Kidney glomerular epithelial cell (primary cell): ENCODE measurements at regions not wholly inside any gene's neighbourhood (a gene's known extent, or its start where the extent isn't known, plus 50 kb on each side); places are given as distances from the start of the nearest gene placed in this dataset.

Source experiments
- DNase-seq: peaks from one replicate; lab custom pipeline; 2025; lab: John Stamatoyannopoulos, UW

GRCh38 chr1:239268007-239268406, 118.4 kb upstream of the CHRM3 start:
- DNase-seq = no peak

- no peak for DNase-seq
These were observed 122.6 kb upstream of the CHRM3 start for GRCh38 chr1:239263801-239264200.

GRCh38 chr1:239262538-239262937, 123.8 kb upstream of the CHRM3 start:
- DNase-seq = no peak

GRCh38 chr1:239261521-239261920, 124.8 kb upstream of the CHRM3 start:
- no peak for DNase-seq

DNA sequence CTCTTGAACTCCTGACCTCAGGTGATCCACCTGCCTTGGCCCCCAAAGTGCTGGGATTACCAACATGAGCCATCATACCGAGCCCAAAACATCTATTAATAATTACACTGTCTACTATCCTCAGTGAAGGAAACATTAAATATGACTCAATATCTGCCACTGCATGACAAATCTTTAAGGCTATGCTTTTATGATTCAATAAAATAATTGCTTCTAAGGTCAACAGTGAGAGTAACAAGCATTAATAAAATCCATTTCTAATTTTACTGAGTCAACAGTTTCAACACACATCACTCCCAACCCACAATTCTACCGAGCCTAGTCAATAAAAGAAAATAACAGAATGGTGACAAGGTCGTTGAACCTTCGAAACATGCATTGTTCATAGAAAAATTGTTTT, 125.5 kb upstream of the CHRM3 start:
- DNase-seq = no peak

GRCh38 chr1:239255628-239256160, 130.7 kb upstream of the CHRM3 start:
- no peak for DNase-seq

GRCh38 chr1:239254999-239255398, 131.4 kb upstream of the CHRM3 start:
- DNase-seq = no peak

- DNase-seq = no peak
These were observed 133.3 kb upstream of the CHRM3 start for GRCh38 chr1:239253032-239253431.

GRCh38 chr1:239250353-239251035, 135.9 kb upstream of the CHRM3 start:
- DNase-seq = no peak

DNA sequence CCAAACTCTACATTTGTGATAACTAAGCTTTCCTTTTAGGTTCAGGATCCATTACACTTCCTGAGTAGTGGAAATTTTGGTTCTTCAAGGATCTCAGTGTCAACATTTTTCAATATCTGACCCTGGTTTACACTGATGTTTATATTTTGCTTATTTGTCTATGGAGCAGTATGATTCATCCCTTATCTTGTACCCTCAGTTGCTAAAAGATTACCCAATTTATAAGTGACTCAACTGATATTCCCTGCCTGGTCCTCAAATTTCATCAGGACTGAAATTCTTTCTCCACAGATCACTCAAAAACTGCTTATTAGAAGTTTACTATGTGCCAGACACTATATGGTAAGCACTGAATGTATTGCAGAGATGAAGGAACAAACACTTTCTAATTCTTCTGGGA, 139.1 kb upstream of the CHRM3 start:
- DNase-seq = no peak

DNA sequence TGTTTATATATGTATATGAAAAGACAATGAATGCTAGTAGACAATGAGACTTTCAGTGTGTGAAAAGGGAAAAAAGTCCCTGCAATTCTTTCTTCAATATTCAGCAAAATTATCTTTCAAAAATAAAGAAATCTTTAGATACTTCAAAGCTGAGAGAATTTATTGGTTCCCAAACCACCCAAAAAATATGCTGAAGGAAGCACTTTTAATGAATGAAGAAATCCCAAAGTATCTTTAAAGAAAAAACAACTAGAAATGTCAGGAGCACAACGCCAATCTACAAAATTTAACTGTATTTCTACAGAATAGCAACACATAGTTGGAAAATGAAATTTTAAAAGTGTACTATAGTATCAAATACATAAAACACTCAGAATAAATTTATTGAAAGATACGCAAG, 142.3 kb upstream of the CHRM3 start:
- no peak for DNase-seq

DNA sequence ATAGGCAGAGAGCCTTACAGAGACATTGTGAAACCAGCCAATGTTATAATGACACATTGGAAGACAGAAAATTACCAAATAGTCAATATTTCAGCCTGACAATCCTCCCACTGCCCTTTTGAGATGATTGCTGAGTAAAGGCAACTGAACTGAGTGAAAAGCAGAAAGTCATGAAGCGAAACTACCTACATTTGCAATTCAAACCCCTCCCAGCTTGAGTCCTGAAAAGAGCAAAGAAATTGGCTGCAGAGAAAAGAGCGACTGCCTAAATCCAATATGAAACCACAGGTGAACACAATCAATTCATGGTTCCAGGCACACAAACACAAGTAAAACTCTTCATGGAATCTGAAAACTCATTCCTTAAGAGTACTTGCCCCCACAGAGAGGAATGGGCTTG, 143.4 kb upstream of the CHRM3 start:
- no peak for DNase-seq

DNA sequence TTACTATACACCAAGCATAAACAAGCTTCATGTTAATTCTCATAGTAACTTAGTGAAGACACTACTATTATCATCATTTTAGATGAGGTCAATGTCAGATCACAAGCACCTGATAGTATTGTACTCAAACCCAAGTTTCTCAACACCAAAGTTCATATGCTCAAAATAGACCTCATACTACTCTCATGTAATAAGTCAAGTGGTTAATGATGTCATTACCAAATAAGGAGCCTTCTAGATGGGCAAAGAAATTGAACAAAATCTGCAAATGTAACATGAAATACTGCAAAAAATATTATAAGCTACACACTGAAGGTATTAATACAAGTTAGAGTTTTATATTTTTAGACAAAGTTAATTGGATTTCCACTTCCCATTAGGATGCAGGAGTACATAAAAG, 144.0 kb upstream of the CHRM3 start:
- DNase-seq = no peak

- no peak for DNase-seq
These were observed 145.6 kb upstream of the CHRM3 start for GRCh38 chr1:239240736-239241135.

DNA sequence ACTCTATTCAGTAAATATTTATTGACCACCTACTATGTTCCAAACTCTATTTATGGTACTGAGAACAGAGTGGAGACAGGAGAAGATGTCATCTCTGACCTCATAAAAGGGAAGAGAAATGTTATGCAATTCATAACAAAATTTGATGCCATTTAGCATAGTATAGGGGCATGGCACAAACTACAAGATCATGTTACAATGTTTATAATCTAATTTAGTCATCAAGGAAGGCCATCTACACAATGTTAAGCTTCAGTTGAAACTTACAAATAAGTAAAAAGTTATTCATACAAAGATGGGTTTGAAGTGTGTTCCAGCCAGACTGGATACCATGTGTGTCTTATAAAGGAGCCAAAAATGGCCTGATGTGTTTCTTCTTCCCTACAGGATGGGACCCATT, 146.8 kb upstream of the CHRM3 start:
- DNase-seq = no peak

- no peak for DNase-seq
These were observed 148.5 kb upstream of the CHRM3 start for GRCh38 chr1:239237912-239238311.

DNA sequence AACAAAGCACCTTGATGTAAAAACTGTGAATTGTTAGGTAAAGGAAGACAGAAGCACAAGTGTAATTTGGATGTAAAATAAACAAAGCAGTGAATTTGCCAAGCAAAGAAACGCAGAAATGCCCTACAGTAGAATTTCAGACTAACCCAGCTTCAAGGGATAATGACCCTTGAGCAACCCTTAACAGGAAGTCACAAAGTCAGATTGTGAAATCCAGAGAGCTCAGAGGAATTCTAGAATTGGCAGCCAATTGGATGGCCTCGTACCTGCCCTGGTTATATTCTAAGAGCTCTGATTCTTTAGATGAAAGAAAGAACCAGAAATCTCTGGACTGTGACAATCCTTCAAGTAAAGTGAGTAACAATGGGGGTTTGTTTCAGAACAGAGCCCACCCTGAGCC, 152.7 kb upstream of the CHRM3 start:
- DNase-seq = no peak

- no peak for DNase-seq
These were observed 153.4 kb upstream of the CHRM3 start for GRCh38 chr1:239232921-239233320.

- peak; percentile 10 for DNase-seq
These were observed 157.9 kb upstream of the CHRM3 start for GRCh38 chr1:239228451-239228850.

DNA sequence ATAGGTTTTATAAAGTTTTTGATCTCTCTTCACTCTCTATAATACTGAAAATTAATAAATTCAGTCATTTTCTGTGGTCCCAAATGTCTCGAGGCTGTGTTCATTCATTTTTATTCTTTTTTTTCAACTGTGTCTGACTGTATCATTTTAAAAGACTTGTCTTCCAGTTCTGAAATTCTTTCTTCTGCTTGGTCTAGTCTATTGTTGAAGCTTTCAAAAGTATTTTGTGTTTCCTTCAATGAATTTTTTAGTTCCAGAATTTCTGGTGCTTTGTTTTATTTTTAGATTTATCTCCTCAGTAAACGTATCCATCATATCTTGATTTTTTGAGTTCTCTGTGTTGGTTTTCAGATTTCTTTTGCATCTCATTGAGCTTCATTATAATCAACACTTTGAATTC, 161.0 kb upstream of the CHRM3 start:
- DNase-seq = no peak

DNA sequence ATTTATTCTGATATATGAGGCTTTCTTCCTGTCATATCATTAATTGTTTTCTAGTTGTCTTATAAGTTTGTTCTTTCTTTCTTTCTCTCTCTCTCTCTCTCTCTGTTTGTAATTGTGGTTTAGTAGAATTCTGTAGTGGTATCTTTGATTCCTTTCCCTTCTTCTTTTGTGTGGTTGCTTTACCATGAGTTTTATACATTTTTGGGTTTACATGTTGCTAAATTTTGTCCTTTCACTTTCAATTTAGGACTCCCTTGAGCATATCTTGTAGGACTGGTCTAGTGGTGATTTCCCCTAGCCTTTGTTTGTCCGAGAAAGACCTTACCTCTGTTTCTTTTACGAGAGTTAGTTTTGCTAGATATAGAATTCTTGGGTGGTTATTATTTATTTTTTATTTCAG, 162.3 kb upstream of the CHRM3 start:
- DNase-seq = no peak

GRCh38 chr1:239222999-239223398, 163.4 kb upstream of the CHRM3 start:
- DNase-seq = no peak

- DNase-seq = no peak
These were observed 164.7 kb upstream of the CHRM3 start for GRCh38 chr1:239221656-239222055.

DNA sequence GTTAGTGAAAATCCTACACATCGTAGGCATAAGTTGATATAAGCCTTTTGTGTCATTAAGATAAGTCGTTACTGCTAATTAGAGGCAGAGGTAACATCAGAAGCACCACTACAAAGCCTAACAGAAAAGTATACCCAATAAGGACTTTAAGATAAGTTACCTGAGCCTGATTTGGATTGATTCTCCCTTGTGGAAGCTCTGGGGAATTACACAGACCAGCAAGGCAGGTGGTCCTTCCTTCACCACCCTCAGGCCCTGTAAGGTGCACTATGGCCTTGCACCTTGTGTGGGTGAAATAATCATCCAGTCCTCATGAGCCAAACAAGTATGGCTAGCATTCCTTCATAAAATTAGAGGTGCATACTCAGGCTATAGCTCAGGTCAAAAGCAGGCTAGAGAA, 166.7 kb upstream of the CHRM3 start:
- no peak for DNase-seq
